ENCODE measurements at regions not wholly inside any gene's neighbourhood (a gene's known extent, or its start where the extent isn't known, plus 50 kb on each side); places are given as distances from the start of the nearest gene placed in this dataset.

- no peak overlapping the region for H3K4me2 ChIP-seq (ENCODE audit: low read length)
- RAD21 ChIA-PET (ENCODE audit: low non-redundant PET in 1 of 2, low total read pairs in 2 of 2, uncharacterized antibody in 2 of 2, unreplicated experiment in 2 of 2) = no interaction called here
- CTCF ChIA-PET = interaction anchor here (0.6 kb wide), 1 partner anchor 43 kb away, joined by 3 read pairs; no protein-coding TSS in a partner anchor
- intact Hi-C loops (cut with micrococcal nuclease) = no loop called here
- H3K79me2 ChIP-seq (ENCODE audit: insufficient read depth, low read length) = no peaks in the 10 kb centered on the region
- H2AFZ ChIP-seq (ENCODE audit: low read depth, low read length, poor library complexity, severe bottlenecking) = no peak overlapping the region
- H3K9me2 ChIP-seq (ENCODE audit: insufficient read depth) = 0 out of 2 replicates have a peak, but pooled peaks cover 2% of the 10 kb centered on the region
- H3K4me3 ChIP-seq (replicated peaks in 1 of 2; ENCODE audit: low read depth in 1 of 2, low read length in 2 of 2) = no peak overlapping the region
- DNase-seq (ENCODE audit: low read depth, low spot score) (no peak), ATAC-seq (no peak)
- no peak overlapping the region for H3K9ac ChIP-seq (ENCODE audit: low read length)
- H3K4me1 ChIP-seq (ENCODE audit: control insufficient read depth in 1 of 2, insufficient read depth in 2 of 2, low read length in 2 of 2) = no peaks in the 10 kb centered on the region
- POLR2A ChIA-PET = no interaction called here
- TF ChIP-seq EZH2 (IDR thresholded peaks at IDR 0.05) (no peak), REST (IDR thresholded peaks at IDR 0.05; ENCODE audit: low read depth) (no peak), JUND (IDR thresholded peaks at IDR 0.05) (no peak), SIN3A (IDR thresholded peaks at IDR 0.05; ENCODE audit: low read depth) (no peak), RAD21 (IDR thresholded peaks at IDR 0.05; ENCODE audit: low read depth) (no peak), SRF (IDR thresholded peaks at IDR 0.05; ENCODE audit: low read depth) (no peak), EZH2phosphoT487 (IDR thresholded peaks at IDR 0.05; ENCODE audit: borderline replicate concordance) (no peak), TCF7L2 (IDR thresholded peaks at IDR 0.05; ENCODE audit: borderline replicate concordance, extremely low read depth, insufficient read depth, insufficient read length) (no peak), YY1 (IDR thresholded peaks at IDR 0.05; ENCODE audit: extremely low read depth, insufficient replicate concordance, low read depth, low read length) (no peak), CTCF (IDR thresholded peaks at IDR 0.05 in 2 of 3, conservative IDR thresholded peaks at IDR 0.05 in 1 of 3; ENCODE audit: borderline replicate concordance in 1 of 3, insufficient read depth in 1 of 3, low read depth in 2 of 3, low read length in 2 of 3) (no peak), SP1 (IDR thresholded peaks at IDR 0.05; ENCODE audit: low read depth) (no peak), MAX (IDR thresholded peaks at IDR 0.05) (no peak), FOSL1 (IDR thresholded peaks at IDR 0.05; ENCODE audit: low read depth) (no peak), ELF1 (IDR thresholded peaks at IDR 0.05; ENCODE audit: borderline replicate concordance, low read depth) (no peak), ATF3 (IDR thresholded peaks at IDR 0.05) (no peak), ZFX (IDR thresholded peaks at IDR 0.05) (no peak), EGR1 (IDR thresholded peaks at IDR 0.05; ENCODE audit: low read depth) (no peak)
- no peaks in the 10 kb centered on the region for H4K20me1 ChIP-seq (ENCODE audit: insufficient read depth)
- BruUV-seq (replicated peaks) = no TSS peak
- H3K9me3 ChIP-seq (ENCODE audit: control insufficient read depth in 1 of 2, insufficient read depth in 1 of 2, low read depth in 1 of 2, low read length in 2 of 2) = no peaks in the 10 kb centered on the region; a peak in 1 of 4 replicates
- peaks cover 53% of the 10 kb centered on the region for H3K27me3 ChIP-seq (ENCODE audit: insufficient read depth, low read length)
- H3K27ac ChIP-seq (ENCODE audit: low read depth, low read length) = no peak overlapping the region
- H3K36me3 ChIP-seq (ENCODE audit: control insufficient read depth in 1 of 2, insufficient read depth in 2 of 2, low read length in 2 of 2) = no peaks in the 10 kb centered on the region
Observed at GRCh38 chr6:6537488-6538260, 50.8 kb upstream of the LY86 start.

Data from HCT116 (cell line).